HFFc6 (cell line): ENCODE measurements at regions not wholly inside any gene's neighbourhood (a gene's known extent, or its start where the extent isn't known, plus 50 kb on each side); places are given as distances from the start of the nearest gene placed in this dataset.

Source experiments
- DNase-seq: peaks from one replicate; pipeline ENCODE4 v3.0.0-alpha.2; 2018
- H3K27ac Mint-ChIP-seq: 2 replicates; pipeline ENCODE4 v1.8.0; 2020; ENCODE audit warnings: mild to moderate bottlenecking, mixed read lengths
- H3K27me3 Mint-ChIP-seq: 2 replicates; pipeline ENCODE4 v1.8.0; 2021; ENCODE audit warnings: mild to moderate bottlenecking, moderate library complexity, mixed read lengths; ENCODE audit not compliant: insufficient read depth
- H3K36me3 Mint-ChIP-seq: 2 replicates; pipeline ENCODE4 v1.8.0; 2021; ENCODE audit warnings: low read depth, mixed read lengths
- H3K4me1 Mint-ChIP-seq: 2 replicates; pipeline ENCODE4 v1.8.0; 2020; ENCODE audit warnings: low read depth, mixed read lengths
- H3K4me3 Mint-ChIP-seq: 2 replicates; pipeline ENCODE4 v1.8.0; 2020; ENCODE audit warnings: mild to moderate bottlenecking, moderate library complexity, mixed read lengths
- H3K9me3 Mint-ChIP-seq: 2 replicates; pipeline ENCODE4 v1.8.0; 2020; ENCODE audit warnings: mild to moderate bottlenecking, mixed read lengths
- TF ChIP-seq, protein P1 (sequence below): fragments of 200-600 bp; sonication (generic); IDR thresholded peaks from 2 replicates; pipeline ENCODE4 v1.5.0; 2021; ENCODE audit warnings: antibody characterized with exemption, mild to moderate bottlenecking

DNA sequence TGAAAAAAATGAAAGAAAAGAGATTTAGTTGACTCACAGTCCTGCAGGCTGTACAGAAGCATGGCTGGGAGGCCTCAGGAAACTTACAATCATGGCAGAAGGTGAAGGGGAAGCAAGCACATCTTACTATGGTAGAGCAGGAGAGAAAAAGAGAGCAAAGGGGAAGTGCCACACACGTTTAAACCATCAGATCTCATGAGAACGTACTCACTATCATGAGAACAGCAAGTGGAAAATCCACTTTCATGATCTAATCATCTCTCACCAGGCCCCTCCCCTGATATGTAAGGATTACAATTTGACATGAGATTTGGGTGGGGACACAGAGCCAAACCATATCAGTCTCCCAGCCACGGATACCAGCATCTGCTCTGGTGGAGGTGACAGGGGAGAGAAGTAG, 50.8 kb upstream of the CPOX start:
- DNase-seq, result no peak
- Mint-ChIP-seq H3K9me3 (peaks cover 3% of the 10 kb centered on the region; the same call in 1 of the 2 replicates), H3K4me1 (no peaks in the 10 kb centered on the region), H3K4me3 (no peak overlapping the region), H3K27ac (no peak overlapping the region), H3K27me3 (peaks cover 22% of the 10 kb centered on the region), H3K36me3 (peaks cover 1% of the 10 kb centered on the region; the same call in 1 of the 2 replicates)
- TF ChIP-seq, protein P1, sequence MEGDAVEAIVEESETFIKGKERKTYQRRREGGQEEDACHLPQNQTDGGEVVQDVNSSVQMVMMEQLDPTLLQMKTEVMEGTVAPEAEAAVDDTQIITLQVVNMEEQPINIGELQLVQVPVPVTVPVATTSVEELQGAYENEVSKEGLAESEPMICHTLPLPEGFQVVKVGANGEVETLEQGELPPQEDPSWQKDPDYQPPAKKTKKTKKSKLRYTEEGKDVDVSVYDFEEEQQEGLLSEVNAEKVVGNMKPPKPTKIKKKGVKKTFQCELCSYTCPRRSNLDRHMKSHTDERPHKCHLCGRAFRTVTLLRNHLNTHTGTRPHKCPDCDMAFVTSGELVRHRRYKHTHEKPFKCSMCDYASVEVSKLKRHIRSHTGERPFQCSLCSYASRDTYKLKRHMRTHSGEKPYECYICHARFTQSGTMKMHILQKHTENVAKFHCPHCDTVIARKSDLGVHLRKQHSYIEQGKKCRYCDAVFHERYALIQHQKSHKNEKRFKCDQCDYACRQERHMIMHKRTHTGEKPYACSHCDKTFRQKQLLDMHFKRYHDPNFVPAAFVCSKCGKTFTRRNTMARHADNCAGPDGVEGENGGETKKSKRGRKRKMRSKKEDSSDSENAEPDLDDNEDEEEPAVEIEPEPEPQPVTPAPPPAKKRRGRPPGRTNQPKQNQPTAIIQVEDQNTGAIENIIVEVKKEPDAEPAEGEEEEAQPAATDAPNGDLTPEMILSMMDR, result no peak

DNA sequence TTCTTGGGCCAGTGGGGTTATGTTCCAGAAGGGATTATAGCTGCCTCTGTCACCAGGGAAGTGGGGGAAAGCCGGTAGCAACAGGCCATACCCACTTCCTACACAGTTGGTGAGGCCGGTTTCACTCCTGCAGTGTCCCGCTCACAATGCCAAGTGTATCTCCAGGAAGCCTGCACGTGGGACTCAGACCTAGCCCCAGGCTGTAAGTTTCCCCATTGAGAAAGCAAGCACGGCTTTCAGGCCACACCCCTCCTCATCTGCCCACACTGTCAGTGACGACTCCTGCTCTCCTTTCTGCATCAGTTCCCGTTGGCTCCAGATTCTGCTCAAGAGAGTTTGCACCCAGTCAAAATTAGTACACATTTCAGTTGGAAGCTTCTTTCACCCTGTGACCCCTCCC, 51.6 kb upstream of the CPOX start:
- TF ChIP-seq, protein P1, result no peak
- Mint-ChIP-seq H3K36me3 (no peaks in the 10 kb centered on the region), H3K9me3 (no peaks in the 10 kb centered on the region), H3K4me1 (no peaks in the 10 kb centered on the region), H3K27ac (no peak overlapping the region), H3K27me3 (peaks cover 18% of the 10 kb centered on the region), H3K4me3 (no peak overlapping the region)
- no peak for DNase-seq

DNA sequence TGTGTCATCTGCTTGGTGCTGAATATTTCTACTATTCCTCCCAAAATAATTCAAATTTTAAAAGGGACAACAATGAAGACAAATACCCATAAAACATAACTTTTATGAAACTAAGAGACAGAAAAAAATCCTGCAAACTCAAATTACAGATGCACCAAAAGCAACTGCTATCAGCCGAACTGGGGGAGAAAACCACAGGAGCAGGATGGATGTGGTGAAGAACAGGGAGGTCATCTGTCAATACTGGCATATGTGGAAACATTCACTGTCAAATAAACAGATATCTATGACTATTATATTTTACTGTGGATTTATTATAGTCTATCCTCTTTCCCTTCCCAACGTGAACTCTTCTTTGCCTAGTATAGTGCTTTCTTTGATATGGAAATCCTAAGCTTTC, 53.3 kb upstream of the CPOX start:
- no peaks in the 10 kb centered on the region; the same call in 1 of the 2 replicates for H3K36me3 Mint-ChIP-seq
- no peak for DNase-seq
- H3K9me3 Mint-ChIP-seq, result no peaks in the 10 kb centered on the region
- H3K4me3 Mint-ChIP-seq, result no peak overlapping the region
- peaks cover 29% of the 10 kb centered on the region for H3K27me3 Mint-ChIP-seq
- no peak overlapping the region for H3K27ac Mint-ChIP-seq
- H3K4me1 Mint-ChIP-seq, result no peaks in the 10 kb centered on the region; the same call in 1 of the 2 replicates
- TF ChIP-seq, protein P1, result no peak

DNA sequence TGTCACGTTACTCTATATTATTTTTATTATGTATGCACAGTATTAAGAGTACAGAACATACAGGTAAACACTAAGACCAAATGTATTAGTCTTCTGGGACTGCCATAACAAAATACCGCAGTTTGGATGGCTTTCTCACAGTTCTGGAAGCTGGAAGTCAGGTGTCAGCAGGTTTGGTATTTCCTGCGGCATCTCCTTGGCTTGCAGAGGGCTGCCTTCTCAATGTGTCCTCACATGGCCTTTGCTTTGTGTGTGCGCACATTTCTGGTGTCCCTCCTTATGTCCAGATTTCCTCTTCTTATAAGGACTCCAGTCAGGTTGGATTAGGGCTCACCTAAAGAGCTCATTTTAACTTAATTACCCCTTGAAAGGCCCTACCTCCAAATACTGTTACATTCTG, 53.8 kb upstream of the CPOX start:
- no peak for DNase-seq
- no peak overlapping the region for H3K4me3 Mint-ChIP-seq
- peaks cover 27% of the 10 kb centered on the region for H3K27me3 Mint-ChIP-seq
- H3K36me3 Mint-ChIP-seq, result no peaks in the 10 kb centered on the region; the same call in 1 of the 2 replicates
- H3K4me1 Mint-ChIP-seq, result no peaks in the 10 kb centered on the region; the same call in 1 of the 2 replicates
- H3K9me3 Mint-ChIP-seq, result no peaks in the 10 kb centered on the region
- TF ChIP-seq, protein P1, result no peak
- H3K27ac Mint-ChIP-seq, result no peak overlapping the region

DNA sequence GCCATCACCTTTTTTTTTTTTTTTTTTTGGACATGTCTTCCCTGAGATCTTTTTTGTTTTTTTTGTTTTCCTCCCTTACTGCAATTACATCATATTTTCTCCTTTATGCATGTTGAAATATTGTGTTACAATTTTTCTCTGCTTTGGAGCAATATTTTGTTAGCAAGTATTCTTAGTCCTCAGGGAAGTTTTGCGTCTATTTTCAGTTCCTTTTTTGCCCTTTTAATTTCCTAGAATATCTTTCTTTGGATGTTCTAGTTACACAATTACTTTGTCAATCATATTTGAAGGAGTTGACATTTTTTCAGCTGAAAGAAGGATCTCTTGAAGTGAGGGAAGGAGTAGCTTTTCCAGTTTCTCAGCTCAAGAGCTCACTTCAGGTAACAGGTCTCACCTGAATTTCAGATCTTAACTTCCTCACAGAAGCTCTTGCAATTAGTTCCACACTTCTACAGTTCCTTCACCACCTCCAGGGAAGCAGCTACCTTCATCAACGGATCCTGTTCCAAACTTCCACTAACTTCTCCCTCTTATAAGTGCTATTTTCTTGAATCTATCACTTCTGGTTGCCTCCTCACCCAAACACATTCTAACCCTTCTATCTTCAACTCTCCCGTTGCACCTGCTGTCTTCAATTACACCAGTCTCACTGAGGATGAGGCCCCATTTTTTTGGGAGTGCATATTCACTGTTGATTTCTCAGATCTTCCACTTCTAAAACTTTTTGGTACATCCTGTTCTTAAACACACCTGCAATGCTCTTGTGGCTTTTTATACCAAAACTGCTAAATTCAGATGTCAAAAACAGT, 57.8 kb upstream of the CPOX start:
- TF ChIP-seq, protein P1, result no peak
- no peak overlapping the region for H3K4me3 Mint-ChIP-seq
- H3K27ac Mint-ChIP-seq, result no peak overlapping the region
- no peaks in the 10 kb centered on the region; the same call in 1 of the 2 replicates for H3K4me1 Mint-ChIP-seq
- no peaks in the 10 kb centered on the region; the same call in 1 of the 2 replicates for H3K36me3 Mint-ChIP-seq
- peaks cover 17% of the 10 kb centered on the region for H3K27me3 Mint-ChIP-seq
- no peak for DNase-seq
- H3K9me3 Mint-ChIP-seq, result no peaks in the 10 kb centered on the region
